PC-3 (cell line): ENCODE measurements at regions not wholly inside any gene's neighbourhood (a gene's known extent, or its start where the extent isn't known, plus 50 kb on each side); places are given as distances from the start of the nearest gene placed in this dataset.

Experiments used
- ATAC-seq: fragments of 200-7000 bp; cut with Tn5 transposase; 2 replicates; pipeline ENCODE4 v1.9.1; 2020; ENCODE audit warnings: mild to moderate bottlenecking, moderate library complexity
- BruUV-seq: library from RNA; stranded (reverse); fragments of 400-500 nt; replicated peaks from 2 replicates; lab custom pipeline; 2021; lab: Mats Ljungman, UMichigan
- CTCF ChIA-PET: fragments of 300-600 bp; sonication (Branson Sonifier 250); formaldehyde crosslinking; loops from one replicate; lab custom pipeline; 2022; ENCODE audit warnings: antibody characterized with exemption; lab: Charles Lee
- POLR2A ChIA-PET: fragments of 300-600 bp; sonication (Branson Sonifier 250); formaldehyde crosslinking; loops from one replicate; lab custom pipeline; 2022; ENCODE audit warnings: antibody characterized with exemption; ENCODE audit not compliant: unreplicated experiment; lab: Charles Lee
- DNase-seq: peaks from one replicate; pipeline ENCODE4 v3.0.0-alpha.2; 2015
- H2AFZ ChIP-seq: fragments of 300-600 bp; sonication (generic); 2 replicates; pipeline ENCODE4 v1.6.0; 2016; ENCODE audit warnings: antibody characterized with exemption, low read length
- H3F3A ChIP-seq: fragments of 300-600 bp; sonication (generic); one replicate; pipeline ENCODE4 v1.6.0; 2017; ENCODE audit warnings: antibody characterized with exemption, low read length, control low read depth, mild to moderate bottlenecking; ENCODE audit not compliant: unreplicated experiment
- H3K27ac ChIP-seq: fragments of 300-600 bp; sonication (generic); 2 replicates; pipeline ENCODE4 v1.5.1; 2016; ENCODE audit warnings: mild to moderate bottlenecking, low read length
- H3K27me3 ChIP-seq: fragments of 300-600 bp; sonication (generic); 2 replicates; pipeline ENCODE4 v1.6.1; 2016; ENCODE audit warnings: low read length, mixed read lengths
- H3K36me3 ChIP-seq: fragments of 300-600 bp; sonication (generic); 2 replicates; pipeline ENCODE4 v1.6.1; 2016; ENCODE audit warnings: low read depth, mixed run types, low read length, mixed read lengths
- H3K4me1 ChIP-seq: fragments of 300-600 bp; sonication (generic); 2 replicates; pipeline ENCODE4 v1.5.1; 2016; ENCODE audit warnings: low read length; ENCODE audit not compliant: insufficient read depth
- H3K4me2 ChIP-seq: fragments of 300-600 bp; sonication (generic); 2 replicates; pipeline ENCODE4 v1.6.0; 2016; ENCODE audit warnings: low read length
- H3K4me3 ChIP-seq: fragments of 300-600 bp; sonication (generic); 2 replicates; pipeline ENCODE4 v1.5.1; 2016; ENCODE audit warnings: mild to moderate bottlenecking, low read length, mixed read lengths
- H3K79me2 ChIP-seq: fragments of 300-600 bp; sonication (generic); 2 replicates; pipeline ENCODE4 v1.6.1; 2017; ENCODE audit warnings: low read length, mixed read lengths
- H3K9ac ChIP-seq: fragments of 300-600 bp; sonication (generic); 2 replicates; pipeline ENCODE4 v1.6.0; 2016; ENCODE audit warnings: mild to moderate bottlenecking, low read length
- H3K9me2 ChIP-seq: fragments of 300-600 bp; sonication (generic); replicated peaks from 2 replicates; pipeline ENCODE4 v1.6.1; 2016; ENCODE audit warnings: mixed run types, low read length, mixed read lengths
- H3K9me3 ChIP-seq: fragments of 300-600 bp; sonication (generic); 2 replicates; pipeline ENCODE4 v1.6.1; 2016; ENCODE audit warnings: low read length, mixed read lengths
- H4K20me1 ChIP-seq: fragments of 300-600 bp; sonication (generic); 2 replicates; pipeline ENCODE4 v1.6.1; 2016; ENCODE audit warnings: low read length, mixed read lengths
- CTCF ChIP-seq: fragments of 300-600 bp; sonication (generic); conservative IDR thresholded peaks from 2 replicates; pipeline ENCODE4 v1.5.1; 2017; ENCODE audit warnings: antibody characterized with exemption, low read depth, mild to moderate bottlenecking, low read length
- EZH2 ChIP-seq: fragments of 300-600 bp; sonication (generic); IDR thresholded peaks from one replicate; pipeline ENCODE4 v1.6.1; 2017; ENCODE audit warnings: antibody characterized with exemption, mild to moderate bottlenecking, low read length; ENCODE audit not compliant: unreplicated experiment
- EZH2phosphoT487 ChIP-seq: fragments of 300-600 bp; sonication (generic); IDR thresholded peaks from 2 replicates; pipeline ENCODE4 v1.6.1; 2018; ENCODE audit warnings: mild to moderate bottlenecking, antibody characterized with exemption, low read length, borderline replicate concordance
- intact Hi-C: fragments of 100-400 bp; cut with micrococcal nuclease; formaldehyde crosslinking; loops from 2 replicates; pipeline ENCODE4 v1.9.0; 2023

GRCh38 chr4:166531703-166532102 lies 658.7 kb downstream of the TLL1 start:
- Histone ChIP-seq H4K20me1 (no peaks in the 10 kb centered on the region), H3K27ac (no peak overlapping the region), H3K27me3 (no peaks in the 10 kb centered on the region), H3F3A (no peaks in the 10 kb centered on the region), H3K79me2 (no peaks in the 10 kb centered on the region), H3K4me2 (no peak overlapping the region), H3K9me3 (no peaks in the 10 kb centered on the region), H3K4me3 (no peak overlapping the region), H3K9ac (no peak overlapping the region), H3K9me2 (no peaks in the 10 kb centered on the region), H3K36me3 (no peaks in the 10 kb centered on the region), H3K4me1 (0 out of 2 replicates have a peak, but pooled peaks cover 4% of the 10 kb centered on the region), H2AFZ (no peak overlapping the region)
- BruUV-seq, result no TSS peak
- intact Hi-C loops, result no loop called here
- POLR2A ChIA-PET, result no interaction called here
- no peak for TF ChIP-seq EZH2phosphoT487
- TF ChIP-seq CTCF, result no peak
- no peak for TF ChIP-seq EZH2
- CTCF ChIA-PET, result no interaction called here
- DNase-seq (no peak), ATAC-seq (no peak)

- intact Hi-C loops, result no loop called here
- Histone ChIP-seq H3K9me2 (no peaks in the 10 kb centered on the region), H3K27ac (no peak overlapping the region), H3K4me3 (no peak overlapping the region), H3K79me2 (no peaks in the 10 kb centered on the region), H3K4me1 (peaks cover 6% of the 10 kb centered on the region; the same call in 1 of the 2 replicates), H3K9ac (no peak overlapping the region), H2AFZ (no peak overlapping the region), H3K36me3 (no peaks in the 10 kb centered on the region), H3K9me3 (no peaks in the 10 kb centered on the region), H3F3A (no peaks in the 10 kb centered on the region), H3K27me3 (no peaks in the 10 kb centered on the region), H3K4me2 (no peak overlapping the region), H4K20me1 (no peaks in the 10 kb centered on the region)
- ChIA-PET CTCF (no interaction called here), POLR2A (no interaction called here)
- no TSS peak for BruUV-seq
- TF ChIP-seq EZH2phosphoT487 (no peak), EZH2 (no peak), CTCF (no peak)
- ATAC-seq (no peak), DNase-seq (no peak)
These were observed 662.8 kb downstream of the TLL1 start for GRCh38 chr4:166535865-166536264.

- Histone ChIP-seq H3F3A (no peaks in the 10 kb centered on the region), H2AFZ (peak overlapping the region; percentile 30; the same call in 1 of the 2 replicates), H3K9me3 (no peaks in the 10 kb centered on the region), H3K36me3 (no peaks in the 10 kb centered on the region), H3K27me3 (no peaks in the 10 kb centered on the region), H3K9me2 (no peaks in the 10 kb centered on the region), H3K4me3 (no peak overlapping the region), H3K4me2 (no peak overlapping the region), H3K9ac (no peak overlapping the region), H3K79me2 (no peaks in the 10 kb centered on the region), H3K27ac (no peak overlapping the region), H4K20me1 (no peaks in the 10 kb centered on the region), H3K4me1 (peaks cover 6% of the 10 kb centered on the region; the same call in 1 of the 2 replicates)
- ChIA-PET CTCF (no interaction called here), POLR2A (no interaction called here)
- no TSS peak for BruUV-seq
- intact Hi-C loops, result no loop called here
- TF ChIP-seq CTCF (no peak), EZH2phosphoT487 (no peak), EZH2 (no peak)
- DNase-seq, result peak; percentile 22
- ATAC-seq, result no peak
These were observed 665.5 kb downstream of the TLL1 start for GRCh38 chr4:166538491-166539005.
